Osteoblast (primary cell): ENCODE measurements at regions not wholly inside any gene's neighbourhood (a gene's known extent, or its start where the extent isn't known, plus 50 kb on each side); places are given as distances from the start of the nearest gene placed in this dataset.

ENCODE experiments used
- DNase-seq: peaks from one replicate; pipeline ENCODE4 v3.0.0; 2011; ENCODE audit warnings: low spot score, mixed read lengths; ENCODE audit not compliant: insufficient read length; ENCODE audit errors: missing footprints
- H2AFZ ChIP-seq: 2 replicates; pipeline ENCODE4 v1.6.0; 2011; ENCODE audit warnings: mild to moderate bottlenecking, low read length
- H3K27ac ChIP-seq: 2 replicates; pipeline ENCODE4 v1.5.1; 2011; ENCODE audit warnings: mild to moderate bottlenecking, low read depth, low read length, moderate library complexity
- H3K27me3 ChIP-seq: 2 replicates; pipeline ENCODE4 v1.6.0; 2012; ENCODE audit warnings: mild to moderate bottlenecking, control low read depth, inconsistent platforms, low read length, moderate library complexity; ENCODE audit not compliant: insufficient read depth
- H3K36me3 ChIP-seq: 2 replicates; pipeline ENCODE4 v1.5.1; 2011; ENCODE audit warnings: mild to moderate bottlenecking, low read length, control low read depth, moderate library complexity; ENCODE audit not compliant: insufficient read depth
- H3K4me1 ChIP-seq: 2 replicates; pipeline ENCODE4 v1.5.1; 2011; ENCODE audit warnings: mild to moderate bottlenecking, low read length, control low read depth, moderate library complexity; ENCODE audit not compliant: insufficient read depth
- H3K4me2 ChIP-seq: 2 replicates; pipeline ENCODE4 v1.6.0; 2011; ENCODE audit warnings: mild to moderate bottlenecking, low read length; ENCODE audit not compliant: insufficient read depth
- H3K4me3 ChIP-seq: fragments of 200-600 bp; sonication (generic); 3 replicates; pipeline ENCODE4 v1.5.1; 2012; ENCODE audit warnings: mild to moderate bottlenecking, low read length, inconsistent platforms; ENCODE audit not compliant: insufficient read depth
- H3K79me2 ChIP-seq: 2 replicates; pipeline ENCODE4 v1.6.0; 2012; ENCODE audit warnings: mild to moderate bottlenecking, low read length, control low read depth, inconsistent platforms; ENCODE audit not compliant: insufficient read depth
- H3K9me3 ChIP-seq: 2 replicates; pipeline ENCODE4 v1.5.1; 2011; ENCODE audit warnings: low read depth, low read length, control low read depth
- H4K20me1 ChIP-seq: 2 replicates; pipeline ENCODE4 v1.6.0; 2012; ENCODE audit warnings: mild to moderate bottlenecking, low read length, control low read depth; ENCODE audit not compliant: insufficient read depth
- TF ChIP-seq, protein P1 (sequence below): IDR thresholded peaks from 2 replicates; pipeline ENCODE4 v1.5.1; 2011; ENCODE audit warnings: mild to moderate bottlenecking, low read depth, low read length, moderate library complexity; ENCODE audit errors: extremely low read depth

DNA sequence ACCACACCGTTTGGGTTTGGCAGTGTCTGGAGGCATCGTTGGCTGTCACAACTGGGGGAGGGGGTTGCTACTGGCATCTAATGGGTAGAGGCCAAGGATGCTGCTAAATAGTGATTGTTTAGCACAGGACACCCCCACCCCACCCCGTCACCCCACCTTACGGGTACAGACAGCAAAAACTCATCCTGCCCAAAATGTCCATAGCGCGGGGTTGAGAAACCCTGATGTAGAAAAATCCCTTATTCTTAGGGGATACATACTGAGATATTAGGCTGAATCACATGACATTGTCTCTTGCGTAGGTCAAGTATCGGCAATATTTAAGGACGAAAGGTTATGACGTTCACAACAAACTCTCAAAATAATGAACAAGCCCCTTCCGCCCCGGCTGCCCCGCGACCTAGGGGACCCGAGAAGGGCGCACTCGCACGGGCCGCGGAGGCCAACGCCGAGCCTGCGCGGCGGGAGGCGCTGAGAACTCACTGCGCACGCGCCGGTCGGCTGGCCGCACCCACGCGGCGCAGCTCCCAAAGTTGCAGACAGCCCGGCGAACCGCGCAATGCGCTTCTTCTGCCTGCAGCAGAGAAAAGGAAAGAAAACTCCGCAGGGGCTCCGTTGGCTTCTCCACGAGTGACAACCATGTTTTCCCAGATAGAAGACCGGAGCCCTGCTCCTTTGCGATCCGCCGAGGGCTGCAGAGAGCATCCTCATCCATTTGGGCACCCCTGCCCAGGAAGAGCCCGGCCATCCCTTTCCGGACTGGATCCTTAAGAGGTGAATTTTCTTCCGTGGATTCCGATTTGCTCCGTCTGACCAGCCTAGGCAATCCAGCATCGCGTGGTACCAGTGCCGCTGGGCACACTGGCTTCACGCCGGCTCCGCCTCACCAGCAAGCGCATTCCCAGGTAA, 136.8 kb upstream of the CCDC54 start:
- Histone ChIP-seq H3K4me2 (peak overlapping the region; percentile 95), H3K27me3 (no peaks in the 10 kb centered on the region), H4K20me1 (no peaks in the 10 kb centered on the region), H2AFZ (peak overlapping the region; percentile 94), H3K4me3 (peak overlapping the region; percentile 91), H3K27ac (peak overlapping the region; percentile 85), H3K36me3 (peaks cover under 1% of the 10 kb centered on the region), H3K79me2 (peaks cover 48% of the 10 kb centered on the region), H3K9me3 (no peaks in the 10 kb centered on the region), H3K4me1 (peaks cover 14% of the 10 kb centered on the region)
- DNase-seq, result peak; percentile 95
- TF ChIP-seq, protein P1, sequence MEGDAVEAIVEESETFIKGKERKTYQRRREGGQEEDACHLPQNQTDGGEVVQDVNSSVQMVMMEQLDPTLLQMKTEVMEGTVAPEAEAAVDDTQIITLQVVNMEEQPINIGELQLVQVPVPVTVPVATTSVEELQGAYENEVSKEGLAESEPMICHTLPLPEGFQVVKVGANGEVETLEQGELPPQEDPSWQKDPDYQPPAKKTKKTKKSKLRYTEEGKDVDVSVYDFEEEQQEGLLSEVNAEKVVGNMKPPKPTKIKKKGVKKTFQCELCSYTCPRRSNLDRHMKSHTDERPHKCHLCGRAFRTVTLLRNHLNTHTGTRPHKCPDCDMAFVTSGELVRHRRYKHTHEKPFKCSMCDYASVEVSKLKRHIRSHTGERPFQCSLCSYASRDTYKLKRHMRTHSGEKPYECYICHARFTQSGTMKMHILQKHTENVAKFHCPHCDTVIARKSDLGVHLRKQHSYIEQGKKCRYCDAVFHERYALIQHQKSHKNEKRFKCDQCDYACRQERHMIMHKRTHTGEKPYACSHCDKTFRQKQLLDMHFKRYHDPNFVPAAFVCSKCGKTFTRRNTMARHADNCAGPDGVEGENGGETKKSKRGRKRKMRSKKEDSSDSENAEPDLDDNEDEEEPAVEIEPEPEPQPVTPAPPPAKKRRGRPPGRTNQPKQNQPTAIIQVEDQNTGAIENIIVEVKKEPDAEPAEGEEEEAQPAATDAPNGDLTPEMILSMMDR, result no peak

DNA sequence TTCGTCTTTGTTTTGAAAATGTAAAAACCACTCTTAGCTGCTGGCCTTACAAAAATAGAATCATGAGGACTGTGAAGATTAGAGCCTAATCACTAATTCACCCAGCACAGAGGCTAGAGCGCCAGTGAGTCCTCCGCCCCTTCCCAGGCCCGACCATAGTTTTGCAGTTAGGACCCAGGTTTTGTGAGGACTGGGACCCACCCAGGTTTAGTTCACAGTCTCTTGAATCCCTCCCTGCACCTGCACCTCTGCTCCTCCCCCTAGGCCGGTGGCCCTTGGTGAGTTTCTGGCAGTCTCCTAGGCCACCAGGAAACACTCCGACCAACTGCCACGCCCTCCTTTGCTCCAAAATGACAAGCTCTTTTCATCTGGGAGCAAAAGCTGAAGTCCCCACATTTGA, 136.0 kb upstream of the CCDC54 start:
- Histone ChIP-seq H3K36me3 (peaks cover 8% of the 10 kb centered on the region), H3K4me2 (peak overlapping the region; percentile 95), H3K4me1 (peaks cover 14% of the 10 kb centered on the region), H3K4me3 (peak overlapping the region; percentile 91), H3K9me3 (no peaks in the 10 kb centered on the region), H4K20me1 (no peaks in the 10 kb centered on the region), H3K27me3 (no peaks in the 10 kb centered on the region), H3K79me2 (peaks cover 53% of the 10 kb centered on the region), H2AFZ (peak overlapping the region; percentile 94), H3K27ac (peak overlapping the region; percentile 85)
- DNase-seq, result peak; percentile 37
- TF ChIP-seq, protein P1, result no peak

DNA sequence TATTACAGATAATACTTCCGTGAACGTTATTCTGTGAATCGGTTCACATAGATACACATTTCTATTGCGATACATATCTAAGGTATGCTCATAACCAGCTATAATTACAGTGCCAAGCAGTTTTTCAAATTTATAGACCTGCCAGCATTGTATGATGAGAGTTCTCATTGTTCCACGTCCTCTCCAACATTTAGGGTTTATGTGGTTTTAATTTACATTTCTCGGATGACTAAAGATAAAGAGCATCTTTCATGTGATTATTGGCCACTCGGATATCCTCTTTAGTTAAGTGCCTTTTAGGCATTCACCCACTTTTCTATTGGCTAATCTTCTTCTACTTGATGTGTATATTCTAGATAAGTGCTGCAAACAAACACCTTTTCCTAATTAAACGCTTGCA, 134.7 kb upstream of the CCDC54 start:
- H4K20me1 ChIP-seq, result peaks cover 2% of the 10 kb centered on the region
- no peak overlapping the region for H3K27ac ChIP-seq
- peaks cover 54% of the 10 kb centered on the region for H3K79me2 ChIP-seq
- no peak for DNase-seq
- H3K27me3 ChIP-seq, result no peaks in the 10 kb centered on the region
- H3K9me3 ChIP-seq, result no peaks in the 10 kb centered on the region
- peaks cover 14% of the 10 kb centered on the region for H3K4me1 ChIP-seq
- H3K4me2 ChIP-seq, result peak overlapping the region; percentile 95
- H3K4me3 ChIP-seq, result peak overlapping the region; percentile 21
- TF ChIP-seq, protein P1, result no peak
- no peak overlapping the region for H2AFZ ChIP-seq
- peaks cover 14% of the 10 kb centered on the region for H3K36me3 ChIP-seq

DNA sequence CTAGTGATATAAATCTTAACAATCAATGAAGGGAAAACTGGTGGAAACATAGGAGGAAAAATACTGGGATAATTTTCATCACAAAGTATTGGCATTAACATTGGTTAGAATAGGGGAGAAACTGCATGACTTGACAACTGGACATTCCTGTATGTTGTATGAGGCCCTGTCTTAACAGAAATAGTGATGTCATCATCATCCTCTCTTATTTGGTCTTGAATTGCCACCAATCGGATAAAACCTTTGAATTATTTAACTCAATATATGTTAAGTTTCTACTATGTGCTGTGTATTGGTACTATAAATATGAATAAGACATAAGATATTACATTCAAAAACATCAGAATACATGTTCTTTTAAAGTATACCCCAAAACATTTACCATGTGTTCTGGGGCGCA, 130.1 kb upstream of the CCDC54 start:
- H3K36me3 ChIP-seq, result peaks cover 18% of the 10 kb centered on the region
- no peak overlapping the region for H3K27ac ChIP-seq
- peaks cover 3% of the 10 kb centered on the region for H3K4me1 ChIP-seq
- no peaks in the 10 kb centered on the region for H3K27me3 ChIP-seq
- no peaks in the 10 kb centered on the region for H3K9me3 ChIP-seq
- TF ChIP-seq, protein P1, result no peak
- no peak overlapping the region for H3K4me2 ChIP-seq
- no peak for DNase-seq
- peaks cover 2% of the 10 kb centered on the region for H4K20me1 ChIP-seq
- H3K4me3 ChIP-seq, result no peak overlapping the region
- no peak overlapping the region for H2AFZ ChIP-seq
- H3K79me2 ChIP-seq, result peaks cover 39% of the 10 kb centered on the region
